Gastrocnemius medialis (tissue), 4 donors: ENCODE measurements at regions not wholly inside any gene's neighbourhood (a gene's known extent, or its start where the extent isn't known, plus 50 kb on each side); places are given as distances from the start of the nearest gene placed in this dataset.

Experiments
- ATAC-seq, 2 donors: fragments of 150-250 bp; one replicate each; pipeline ENCODE4 v1.9.1; 2016
- DNase-seq, 2 donors: peaks; one replicate each; pipeline ENCODE4 v3.0.0-alpha.2; 2019
- H3K27ac ChIP-seq, 4 donors: fragments of 200-600 bp; sonication (generic); 1 replicate in 1 of 4; 2 replicates in 3 of 4; pipeline ENCODE4 v1.5.1; 2016 to 2018; ENCODE audit warnings: mild to moderate bottlenecking in 2 of 4, moderate library complexity in 1 of 4
- H3K27me3 ChIP-seq, 3 donors: fragments of 200-600 bp; sonication (generic) in 2 of 3; 1 replicate in 1 of 3; 2 replicates in 2 of 3; pipeline versions ENCODE4 v1.5.1 to v1.6.0; 2016 to 2019; ENCODE audit warnings: mild to moderate bottlenecking in 1 of 3, moderate library complexity in 1 of 3
- H3K36me3 ChIP-seq, 2 donors: fragments of 200-600 bp; sonication (generic) in 1 of 2; one replicate each; pipeline ENCODE4 v1.5.1; 2017 to 2018
- H3K4me1 ChIP-seq, 2 donors: fragments of 200-600 bp; sonication (generic) in 1 of 2; one replicate each; pipeline ENCODE4 v1.5.1; 2016 to 2017; ENCODE audit warnings: mild to moderate bottlenecking in 2 of 2
- H3K4me3 ChIP-seq, 4 donors: fragments of 200-600 bp; sonication (generic) in 3 of 4; 1 replicate in 1 of 4; 2 replicates in 3 of 4; pipeline ENCODE4 v1.5.1; 2016 to 2019; ENCODE audit warnings: mild to moderate bottlenecking in 2 of 4
- H3K9me3 ChIP-seq, 3 donors: fragments of 200-600 bp; sonication (generic) in 2 of 3; 1 replicate in 1 of 3; 2 replicates in 2 of 3; pipeline ENCODE4 v1.5.1; 2016 to 2019
- CTCF ChIP-seq, 5 experiments: fragments of 450-650 bp in 3 of 5; fragments of 200-600 bp in 2 of 5; sonication (generic) in 2 of 5; IDR thresholded peaks in 4 of 5; conservative IDR thresholded peaks in 1 of 5; 1 replicate in 4 of 5; 2 replicates in 1 of 5; pipeline ENCODE4 v1.5.1; 2016 to 2019; ENCODE audit warnings: antibody characterized with exemption in 5 of 5, mild to moderate bottlenecking in 3 of 5, moderate library complexity in 3 of 5
- POLR2A ChIP-seq, 2 donors: fragments of 450-650 bp; IDR thresholded peaks; one replicate each; pipeline ENCODE4 v1.6.1; 2017; ENCODE audit warnings: antibody characterized with exemption in 2 of 2, mild to moderate bottlenecking in 2 of 2, moderate library complexity in 2 of 2
- in situ Hi-C, 4 donors: fragments of 200-750 bp; cut with MboI; loops; one replicate each; pipeline versions ENCODE4 v1.15.0 to v1.8.0; 2017; ENCODE audit warnings: low sequenced_read_pairs in 4 of 4
- intact Hi-C: fragments of 100-400 bp; cut with DNase I; formaldehyde crosslinking; loops from one replicate; pipeline ENCODE4 v1.15.1; 2023; ENCODE audit warnings: low total_unique reads

DNA sequence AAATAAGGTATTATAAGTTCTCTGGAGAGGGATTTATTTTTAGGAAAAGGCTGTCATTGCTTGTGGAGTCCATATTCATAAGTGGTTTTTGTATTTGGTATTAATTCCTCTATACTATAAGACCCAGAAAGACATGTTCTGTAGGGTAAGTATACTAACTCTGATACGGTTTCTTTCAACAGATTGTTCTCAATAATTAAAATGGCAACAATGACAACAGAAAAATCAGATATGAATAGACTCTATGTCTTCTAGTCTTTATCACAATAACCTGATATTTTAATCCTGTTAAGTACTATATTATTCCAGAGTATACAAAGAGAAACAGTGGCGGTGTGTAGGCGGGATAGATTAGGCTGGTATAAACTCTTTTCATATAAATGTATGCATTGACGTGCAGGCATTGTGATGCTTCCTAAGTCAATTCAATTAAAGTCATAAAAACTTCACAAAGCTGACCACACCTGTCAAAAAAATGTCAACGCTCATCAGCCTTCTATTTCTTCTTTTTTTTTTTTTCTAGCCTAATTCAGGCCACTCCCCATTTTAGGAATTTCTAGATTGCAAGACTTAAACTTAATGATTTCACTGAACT lies 150.4 kb downstream of the TRIML1 start:
- TF ChIP-seq CTCF (IDR thresholded peaks at IDR 0.05 in 4 of 5, conservative IDR thresholded peaks at IDR 0.05 in 1 of 5) (no peak), POLR2A (IDR thresholded peaks at IDR 0.05) (no peak)
- Histone ChIP-seq H3K4me3 (no peak overlapping the region), H3K27ac (no peak overlapping the region), H3K27me3 (no peaks in the 10 kb centered on the region), H3K4me1 (no peaks in the 10 kb centered on the region), H3K36me3 (no peaks in the 10 kb centered on the region), H3K9me3 (no peaks in the 10 kb centered on the region)
- intact Hi-C loops: no loop called here
- ATAC-seq: no peak
- in situ Hi-C loops: no loop called here
- DNase-seq: no peak

GRCh38 chr4:188295899-188296298 lies 156.7 kb downstream of the TRIML1 start:
- Histone ChIP-seq H3K4me3 (no peak overlapping the region), H3K27ac (no peak overlapping the region), H3K4me1 (no peaks in the 10 kb centered on the region), H3K27me3 (no peaks in the 10 kb centered on the region), H3K9me3 (no peaks in the 10 kb centered on the region), H3K36me3 (no peaks in the 10 kb centered on the region)
- intact Hi-C loops (no loop called here), in situ Hi-C loops (no loop called here)
- ATAC-seq: no peak
- DNase-seq: no peak
- TF ChIP-seq CTCF (IDR thresholded peaks at IDR 0.05 in 4 of 5, conservative IDR thresholded peaks at IDR 0.05 in 1 of 5) (no peak), POLR2A (IDR thresholded peaks at IDR 0.05) (no peak)

DNA sequence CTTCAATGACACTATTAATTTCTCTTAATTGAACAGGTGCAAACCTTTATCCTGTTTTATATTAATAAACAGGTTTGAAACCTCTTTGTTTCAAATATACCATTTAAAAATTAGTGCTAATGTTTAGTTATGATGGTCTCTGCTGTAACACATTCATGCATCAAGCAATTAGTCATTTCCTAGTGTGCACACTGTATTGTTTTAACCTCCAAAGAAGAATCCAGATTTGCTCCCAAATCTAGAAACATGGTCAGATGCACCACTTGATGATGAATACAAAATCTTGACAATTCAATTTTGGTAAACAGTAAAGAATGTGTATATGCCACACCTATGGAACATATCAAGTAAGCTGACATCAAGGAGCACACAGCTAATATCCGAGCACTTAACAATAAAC lies 157.1 kb downstream of the TRIML1 start:
- no peak overlapping the region for H3K4me3 ChIP-seq
- no peak overlapping the region for H3K27ac ChIP-seq
- no peaks in the 10 kb centered on the region for H3K36me3 ChIP-seq
- H3K9me3 ChIP-seq: no peaks in the 10 kb centered on the region
- H3K27me3 ChIP-seq: no peaks in the 10 kb centered on the region
- intact Hi-C loops: no loop called here
- H3K4me1 ChIP-seq: no peaks in the 10 kb centered on the region
- no peak for ATAC-seq
- in situ Hi-C loops: no loop called here
- TF ChIP-seq POLR2A (IDR thresholded peaks at IDR 0.05) (no peak), CTCF (IDR thresholded peaks at IDR 0.05 in 4 of 5, conservative IDR thresholded peaks at IDR 0.05 in 1 of 5) (no peak)
- DNase-seq: no peak

- intact Hi-C loops: no loop called here
- DNase-seq (no peak), ATAC-seq (no peak)
- in situ Hi-C loops: no loop called here
- H3K4me1 ChIP-seq: no peaks in the 10 kb centered on the region
- H3K4me3 ChIP-seq: no peak overlapping the region
- no peaks in the 10 kb centered on the region for H3K9me3 ChIP-seq
- H3K36me3 ChIP-seq: no peaks in the 10 kb centered on the region
- no peaks in the 10 kb centered on the region for H3K27me3 ChIP-seq
- TF ChIP-seq POLR2A (IDR thresholded peaks at IDR 0.05): no peak
- TF ChIP-seq CTCF (IDR thresholded peaks at IDR 0.05 in 4 of 5, conservative IDR thresholded peaks at IDR 0.05 in 1 of 5): no peak
- H3K27ac ChIP-seq: no peak overlapping the region
Observed at GRCh38 chr4:188297873-188298272, 158.6 kb downstream of the TRIML1 start.

DNA sequence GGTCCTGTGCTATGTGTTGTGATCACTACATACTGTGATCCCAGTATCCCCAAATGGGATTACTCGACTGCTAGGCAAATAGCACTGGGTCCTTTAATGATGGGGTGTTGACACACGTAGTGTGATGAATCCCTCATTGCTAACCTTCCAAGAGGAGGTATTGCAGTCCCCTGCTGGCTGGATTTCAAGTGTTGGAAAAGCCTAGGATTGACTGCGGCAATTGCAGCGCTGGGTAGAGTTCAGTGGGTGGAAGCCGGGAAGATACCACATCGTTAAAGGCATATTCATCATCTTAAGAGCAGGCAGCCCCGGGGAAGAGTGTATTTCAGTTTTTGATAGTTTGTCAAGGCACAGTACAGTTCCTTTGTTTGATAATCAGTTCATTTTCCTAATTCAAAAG lies 159.9 kb downstream of the TRIML1 start:
- intact Hi-C loops (no loop called here), in situ Hi-C loops (no loop called here)
- no peak overlapping the region for H3K27ac ChIP-seq
- H3K27me3 ChIP-seq: no peaks in the 10 kb centered on the region
- DNase-seq: no peak
- TF ChIP-seq CTCF (IDR thresholded peaks at IDR 0.05 in 4 of 5, conservative IDR thresholded peaks at IDR 0.05 in 1 of 5) (no peak), POLR2A (IDR thresholded peaks at IDR 0.05) (no peak)
- H3K4me1 ChIP-seq: no peaks in the 10 kb centered on the region
- no peak for ATAC-seq
- no peak overlapping the region for H3K4me3 ChIP-seq
- no peaks in the 10 kb centered on the region for H3K36me3 ChIP-seq
- H3K9me3 ChIP-seq: no peaks in the 10 kb centered on the region
